DMS53 treated with DMSO at 0.1 percent for 48 hours (cell line): ENCODE measurements at regions not wholly inside any gene's neighbourhood (a gene's known extent, or its start where the extent isn't known, plus 50 kb on each side); places are given as distances from the start of the nearest gene placed in this dataset.
"Not testable (repeated sequence)": the region's sequence is repeated elsewhere in the genome, so short reads cannot be mapped to it uniquely, and the experiment has no call there.

Experiments used
- DNase-seq: peaks from one replicate; lab custom pipeline; 2025; ENCODE audit not compliant: unreplicated experiment; lab: John Stamatoyannopoulos, UW

GRCh38 chr1:189656628-189657530, 820.8 kb downstream of the BRINP3 start:
- DNase-seq: no peak

- DNase-seq: no peak
Observed at GRCh38 chr1:189657715-189658114, 819.9 kb downstream of the BRINP3 start.

GRCh38 chr1:189658381-189658780, 819.3 kb downstream of the BRINP3 start:
- DNase-seq: no peak

- no peak for DNase-seq
Observed at GRCh38 chr1:189659731-189660130, 817.9 kb downstream of the BRINP3 start.

GRCh38 chr1:189662190-189662589, 815.5 kb downstream of the BRINP3 start:
- peak; percentile 52 for DNase-seq

- no peak for DNase-seq
Observed at GRCh38 chr1:189669846-189670245, 807.8 kb downstream of the BRINP3 start.

GRCh38 chr1:189673217-189673616, 804.4 kb downstream of the BRINP3 start:
- DNase-seq: no peak

GRCh38 chr1:189675712-189676244, 801.9 kb downstream of the BRINP3 start:
- no peak for DNase-seq

- DNase-seq: no peak
Observed at GRCh38 chr1:189678779-189679178, 798.9 kb downstream of the BRINP3 start.

- peak; percentile 76 for DNase-seq
Observed at GRCh38 chr1:189681252-189681919, 796.3 kb downstream of the BRINP3 start.

GRCh38 chr1:189682591-189682990, 795.1 kb downstream of the BRINP3 start:
- DNase-seq: no peak

GRCh38 chr1:189686288-189686687, 791.4 kb downstream of the BRINP3 start:
- no peak for DNase-seq

- no peak for DNase-seq
Observed at GRCh38 chr1:189693140-189693539, 784.5 kb downstream of the BRINP3 start.

- no peak for DNase-seq
Observed at GRCh38 chr1:189696297-189696696, 781.4 kb downstream of the BRINP3 start.

GRCh38 chr1:189697113-189697512, 780.6 kb downstream of the BRINP3 start:
- DNase-seq: no peak

- DNase-seq: no peak
Observed at GRCh38 chr1:189701606-189702005, 776.1 kb downstream of the BRINP3 start.

GRCh38 chr1:189706594-189706993, 771.1 kb downstream of the BRINP3 start:
- DNase-seq: no peak

GRCh38 chr1:189708674-189709073, 769.0 kb downstream of the BRINP3 start:
- peak; percentile 10 for DNase-seq

- DNase-seq: not testable (repeated sequence)
Observed at GRCh38 chr1:189718147-189718795, 759.4 kb downstream of the BRINP3 start.

- DNase-seq: no peak
Observed at GRCh38 chr1:189726806-189727205, 750.9 kb downstream of the BRINP3 start.

GRCh38 chr1:189751311-189751710, 726.4 kb downstream of the BRINP3 start:
- no peak for DNase-seq
